ENCODE measurements at regions not wholly inside any gene's neighbourhood (a gene's known extent, or its start where the extent isn't known, plus 50 kb on each side); places are given as distances from the start of the nearest gene placed in this dataset.

GRCh38 chr3:106323586-106323985 lies 454.8 kb upstream of the CBLB start:
- no peak for TF ChIP-seq CTCF (IDR thresholded peaks at IDR 0.05)
- Histone ChIP-seq H3K4me1 (no peaks in the 10 kb centered on the region), H3K9me3 (ENCODE audit: control insufficient read depth, low read length) (no peaks in the 10 kb centered on the region), H3K27ac (no peak overlapping the region), H3K27me3 (ENCODE audit: control insufficient read depth, insufficient read depth, low read length) (no peaks in the 10 kb centered on the region), H3K36me3 (ENCODE audit: control insufficient read depth, insufficient read depth, low read length) (no peaks in the 10 kb centered on the region), H3K4me3 (ENCODE audit: low read depth, low read length) (no peak overlapping the region), H3K9ac (no peak overlapping the region), H2AFZ (no peak overlapping the region), H3K4me2 (ENCODE audit: low read length) (no peak overlapping the region), H3K79me2 (no peaks in the 10 kb centered on the region)

- TF ChIP-seq CTCF (IDR thresholded peaks at IDR 0.05): no peak
- Histone ChIP-seq H3K79me2 (no peaks in the 10 kb centered on the region), H3K36me3 (ENCODE audit: control insufficient read depth, insufficient read depth, low read length) (no peaks in the 10 kb centered on the region), H3K4me3 (ENCODE audit: low read depth, low read length) (no peak overlapping the region), H3K4me1 (no peaks in the 10 kb centered on the region), H3K27ac (no peak overlapping the region), H3K9me3 (ENCODE audit: control insufficient read depth, low read length) (no peaks in the 10 kb centered on the region), H3K9ac (no peak overlapping the region), H3K27me3 (ENCODE audit: control insufficient read depth, insufficient read depth, low read length) (no peaks in the 10 kb centered on the region), H3K4me2 (ENCODE audit: low read length) (no peak overlapping the region), H2AFZ (no peak overlapping the region)
Measured at GRCh38 chr3:106326941-106327695, 458.3 kb upstream of the CBLB start.

GRCh38 chr3:106327696-106328025 lies 458.8 kb upstream of the CBLB start:
- H3K4me1 ChIP-seq: no peaks in the 10 kb centered on the region
- H3K4me3 ChIP-seq (ENCODE audit: low read depth, low read length): no peak overlapping the region
- H3K9ac ChIP-seq: no peak overlapping the region
- no peaks in the 10 kb centered on the region for H3K79me2 ChIP-seq
- no peak overlapping the region for H3K27ac ChIP-seq
- H2AFZ ChIP-seq: no peak overlapping the region
- no peak overlapping the region for H3K4me2 ChIP-seq (ENCODE audit: low read length)
- no peaks in the 10 kb centered on the region for H3K9me3 ChIP-seq (ENCODE audit: control insufficient read depth, low read length)
- no peaks in the 10 kb centered on the region for H3K27me3 ChIP-seq (ENCODE audit: control insufficient read depth, insufficient read depth, low read length)
- no peak for TF ChIP-seq CTCF (IDR thresholded peaks at IDR 0.05)
- H3K36me3 ChIP-seq (ENCODE audit: control insufficient read depth, insufficient read depth, low read length): no peaks in the 10 kb centered on the region

- H3K27ac ChIP-seq: no peak overlapping the region
- H3K36me3 ChIP-seq (ENCODE audit: control insufficient read depth, insufficient read depth, low read length): no peaks in the 10 kb centered on the region
- no peak for TF ChIP-seq CTCF (IDR thresholded peaks at IDR 0.05)
- H3K9me3 ChIP-seq (ENCODE audit: control insufficient read depth, low read length): no peaks in the 10 kb centered on the region
- no peak overlapping the region for H3K9ac ChIP-seq
- no peak overlapping the region for H2AFZ ChIP-seq
- H3K4me1 ChIP-seq: no peaks in the 10 kb centered on the region
- H3K79me2 ChIP-seq: no peaks in the 10 kb centered on the region
- no peaks in the 10 kb centered on the region for H3K27me3 ChIP-seq (ENCODE audit: control insufficient read depth, insufficient read depth, low read length)
- H3K4me2 ChIP-seq (ENCODE audit: low read length): no peak overlapping the region
- no peak overlapping the region for H3K4me3 ChIP-seq (ENCODE audit: low read depth, low read length)
Measured at GRCh38 chr3:106328224-106328623, 459.4 kb upstream of the CBLB start.

GRCh38 chr3:106329521-106329920 lies 460.7 kb upstream of the CBLB start:
- Histone ChIP-seq H3K9ac (no peak overlapping the region), H2AFZ (no peak overlapping the region), H3K27me3 (ENCODE audit: control insufficient read depth, insufficient read depth, low read length) (no peaks in the 10 kb centered on the region), H3K4me2 (ENCODE audit: low read length) (no peak overlapping the region), H3K36me3 (ENCODE audit: control insufficient read depth, insufficient read depth, low read length) (no peaks in the 10 kb centered on the region), H3K9me3 (ENCODE audit: control insufficient read depth, low read length) (no peaks in the 10 kb centered on the region), H3K79me2 (no peaks in the 10 kb centered on the region), H3K4me1 (no peaks in the 10 kb centered on the region), H3K4me3 (ENCODE audit: low read depth, low read length) (no peak overlapping the region), H3K27ac (no peak overlapping the region)
- no peak for TF ChIP-seq CTCF (IDR thresholded peaks at IDR 0.05)

Data from parathyroid adenoma (tissue), 2 donors.